ENCODE measurements at regions not wholly inside any gene's neighbourhood (a gene's known extent, or its start where the extent isn't known, plus 50 kb on each side); places are given as distances from the start of the nearest gene placed in this dataset.

GRCh38 chr9:115189686-115190085 is 71.7 kb upstream of the TNC start:
- TF ChIP-seq CTCF (IDR thresholded peaks at IDR 0.05; ENCODE audit: poor library complexity), result no peak
- TF ChIP-seq EZH2phosphoT487 (IDR thresholded peaks at IDR 0.05; ENCODE audit: low read depth, severe bottlenecking, unreplicated experiment), result no peak
